ENCODE measurements at regions not wholly inside any gene's neighbourhood (a gene's known extent, or its start where the extent isn't known, plus 50 kb on each side); places are given as distances from the start of the nearest gene placed in this dataset.
"Not testable (repeated sequence)": the region's sequence is repeated elsewhere in the genome, so short reads cannot be mapped to it uniquely, and the experiment has no call there.

GRCh38 chr14:97975962-97976361 is 1178.8 kb downstream of the VRK1 start:
- TF ChIP-seq POLR2A (IDR thresholded peaks at IDR 0.05; ENCODE audit: low read length) (no peak), GATA1 (IDR thresholded peaks at IDR 0.05; ENCODE audit: low read depth, low read length) (no peak)
- DNase-seq: no peak

- TF ChIP-seq GATA1 (IDR thresholded peaks at IDR 0.05; ENCODE audit: low read depth, low read length) (no peak), POLR2A (IDR thresholded peaks at IDR 0.05; ENCODE audit: low read length) (no peak)
- no peak for DNase-seq
Measured at GRCh38 chr14:97976861-97977260, 1179.7 kb downstream of the VRK1 start.

DNA sequence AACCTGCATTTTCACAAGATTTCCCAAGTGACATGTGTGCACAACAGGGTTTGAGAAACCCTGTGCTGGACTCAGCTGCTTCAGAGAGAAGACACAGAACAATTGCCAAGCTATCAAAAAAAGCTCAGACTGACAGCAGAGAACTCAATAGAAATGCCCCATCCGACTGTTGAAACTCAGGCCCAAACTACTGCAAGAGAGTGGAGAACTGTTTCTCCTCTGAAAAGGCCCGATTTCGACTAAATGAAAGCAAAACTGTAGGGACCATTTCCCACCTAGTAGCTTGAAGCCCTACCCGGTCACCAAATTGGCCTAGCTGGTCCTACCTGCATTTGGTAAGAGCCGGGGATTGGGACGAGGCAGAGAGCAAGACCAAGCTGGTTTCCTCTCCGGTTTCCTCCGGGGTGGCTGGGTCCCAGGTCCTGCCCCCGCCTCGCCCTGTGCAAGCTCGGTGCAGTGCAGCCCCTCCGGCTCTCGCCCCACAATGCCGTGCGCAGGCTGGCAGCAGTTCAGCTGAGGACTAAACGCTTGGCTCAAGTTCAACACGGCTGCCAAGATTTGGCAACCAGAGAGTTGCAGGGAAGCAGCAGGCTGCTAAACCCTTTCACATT is 1180.6 kb downstream of the VRK1 start:
- TF ChIP-seq GATA1 (IDR thresholded peaks at IDR 0.05; ENCODE audit: low read depth, low read length): no peak
- DNase-seq: no peak

DNA sequence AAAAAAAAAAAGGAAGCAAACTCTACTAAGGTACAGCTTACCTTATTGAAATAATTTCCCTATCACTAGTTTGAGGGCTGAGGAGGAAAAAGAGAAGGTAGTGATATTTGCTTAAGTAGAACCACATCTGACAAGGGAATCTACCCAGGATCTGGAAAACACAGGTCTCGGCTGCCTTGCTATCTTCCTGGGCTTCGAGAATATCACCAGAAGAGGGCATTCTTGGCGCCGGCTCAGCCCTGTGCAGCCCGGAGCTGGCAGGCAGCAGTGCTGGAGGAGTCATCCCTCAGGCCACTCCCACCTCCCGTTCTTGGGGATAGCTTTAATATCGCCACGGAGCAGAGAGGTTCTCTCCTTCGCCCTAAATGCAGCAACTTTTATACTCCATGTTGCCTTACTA is 1181.2 kb downstream of the VRK1 start:
- TF ChIP-seq GATA1 (IDR thresholded peaks at IDR 0.05; ENCODE audit: low read depth, low read length) (no peak), POLR2A (IDR thresholded peaks at IDR 0.05; ENCODE audit: low read length) (no peak)
- peak in 1 of 2 experiments; percentile 2 for DNase-seq

DNA sequence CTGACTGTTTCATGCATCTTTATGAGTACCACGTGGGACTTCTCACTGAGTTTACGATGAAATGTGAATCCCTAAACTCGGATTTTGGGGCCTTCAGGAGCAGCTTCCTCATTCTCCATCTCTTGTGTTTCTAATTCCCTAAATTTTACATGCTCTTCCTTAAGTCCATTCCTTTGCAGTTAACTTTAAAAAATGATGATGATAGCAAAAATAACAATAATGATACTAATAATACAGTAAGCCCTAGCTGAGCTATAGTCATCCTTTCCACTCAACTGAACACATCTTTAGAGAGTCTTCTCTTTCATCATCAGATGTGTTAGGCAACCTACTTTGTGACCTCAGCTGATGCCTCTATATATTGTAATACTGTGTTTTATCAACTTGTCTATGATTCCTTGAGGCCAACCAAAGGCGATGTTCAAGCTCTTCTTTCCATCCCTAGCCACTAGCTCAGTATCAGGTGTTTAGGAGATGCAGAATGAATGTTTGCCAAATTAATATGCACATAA is 1196.4 kb downstream of the VRK1 start:
- TF ChIP-seq GATA1 (IDR thresholded peaks at IDR 0.05; ENCODE audit: low read depth, low read length): no peak
- TF ChIP-seq POLR2A (IDR thresholded peaks at IDR 0.05; ENCODE audit: low read length): no peak

GRCh38 chr14:97994020-97994531 is 1196.9 kb downstream of the VRK1 start:
- no peak for DNase-seq
- TF ChIP-seq GATA1 (IDR thresholded peaks at IDR 0.05; ENCODE audit: low read depth, low read length) (no peak), POLR2A (IDR thresholded peaks at IDR 0.05; ENCODE audit: low read length) (no peak)

More for the DNA sequence above, 1196.4 kb downstream of the VRK1 start:
- DNase-seq: no peak

- TF ChIP-seq GATA1 (IDR thresholded peaks at IDR 0.05; ENCODE audit: low read depth, low read length) (no peak), POLR2A (IDR thresholded peaks at IDR 0.05; ENCODE audit: low read length) (no peak)
- no peak for DNase-seq
Measured at GRCh38 chr14:97995038-97995437, 1197.9 kb downstream of the VRK1 start.

GRCh38 chr14:97995531-97995930 is 1198.3 kb downstream of the VRK1 start:
- no peak for TF ChIP-seq GATA1 (IDR thresholded peaks at IDR 0.05; ENCODE audit: low read depth, low read length)
- no peak for TF ChIP-seq POLR2A (IDR thresholded peaks at IDR 0.05; ENCODE audit: low read length)

DNA sequence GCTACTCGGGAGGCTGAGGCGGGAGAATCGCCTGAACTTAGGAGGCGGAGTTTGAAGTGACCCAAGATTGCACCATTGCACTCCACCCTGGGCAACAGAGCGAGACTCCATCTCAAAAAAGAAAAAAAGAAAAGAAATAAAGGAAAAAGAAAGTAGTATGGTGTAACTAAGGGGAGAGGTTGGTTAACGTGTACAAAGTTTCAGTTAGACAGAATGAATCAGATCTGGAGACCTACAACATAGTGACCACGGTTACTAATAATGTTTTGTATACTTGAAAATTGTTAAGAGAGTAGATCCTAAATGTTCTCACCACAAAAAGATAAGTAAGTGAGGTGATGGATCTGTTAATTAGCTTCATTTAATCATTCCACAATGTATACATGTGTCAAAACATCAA is 1208.8 kb downstream of the VRK1 start:
- no peak for DNase-seq
- no peak for TF ChIP-seq GATA1 (IDR thresholded peaks at IDR 0.05; ENCODE audit: low read depth, low read length)
- TF ChIP-seq POLR2A (IDR thresholded peaks at IDR 0.05; ENCODE audit: low read length): no peak

More at GRCh38 chr14:97995531-97995930, 1198.3 kb downstream of the VRK1 start:
- no peak for DNase-seq

DNA sequence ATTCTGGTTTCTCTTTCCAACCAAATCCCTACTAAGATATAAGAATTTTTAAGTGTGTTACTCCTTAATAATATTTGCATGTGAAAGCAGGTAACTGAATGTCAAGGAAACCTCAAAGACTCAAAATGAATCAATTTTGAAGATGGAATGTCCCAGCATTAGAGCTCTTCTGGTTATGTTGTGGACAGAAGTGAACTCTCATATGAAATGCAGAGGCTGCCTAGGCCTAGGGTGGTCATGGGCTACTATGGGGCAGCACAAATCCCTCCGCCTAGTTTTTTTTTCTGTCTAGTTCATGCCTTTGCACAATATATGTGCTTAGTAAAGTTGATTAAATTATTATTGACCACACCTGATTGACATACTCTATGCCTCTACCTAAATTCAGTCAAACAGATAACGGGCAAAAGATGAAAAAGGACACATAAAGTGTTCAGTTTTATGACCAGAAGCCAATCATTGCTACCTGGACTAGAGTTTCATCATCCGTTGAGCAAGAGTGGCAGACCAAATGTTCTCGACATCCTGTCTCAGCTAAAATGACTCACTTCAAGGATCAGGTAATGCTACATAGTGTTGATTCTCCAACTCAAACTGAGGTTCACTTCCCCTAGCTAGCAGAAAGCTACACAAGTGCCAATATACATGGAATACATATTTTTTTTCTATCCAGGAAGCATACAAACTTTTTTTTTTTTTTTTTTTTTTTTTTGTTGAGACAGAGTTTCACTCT is 1211.4 kb downstream of the VRK1 start:
- no peak for TF ChIP-seq POLR2A (IDR thresholded peaks at IDR 0.05; ENCODE audit: low read length)
- TF ChIP-seq GATA1 (IDR thresholded peaks at IDR 0.05; ENCODE audit: low read depth, low read length): no peak
- no peak for DNase-seq

- DNase-seq: not testable (repeated sequence)
Measured at GRCh38 chr14:98009177-98009576, 1212.0 kb downstream of the VRK1 start.

DNA sequence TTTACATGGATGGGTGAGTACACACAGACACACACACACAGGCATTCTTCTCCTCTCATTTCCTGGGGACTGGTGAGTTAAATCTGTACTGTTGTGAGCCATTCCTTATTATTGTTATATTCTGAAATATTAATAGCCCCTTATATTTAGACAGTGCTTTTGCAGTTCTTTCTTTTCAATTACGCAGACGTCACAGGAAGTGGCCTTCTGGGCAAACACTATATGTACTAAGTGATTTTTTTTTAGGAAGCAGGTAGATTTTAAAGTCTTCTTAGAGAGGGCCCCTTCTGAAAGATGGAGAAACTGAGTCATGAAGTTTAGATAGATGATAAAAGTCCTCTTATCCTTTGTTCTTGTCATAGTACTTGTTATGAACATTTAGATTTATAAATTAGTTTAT is 1213.6 kb downstream of the VRK1 start:
- TF ChIP-seq POLR2A (IDR thresholded peaks at IDR 0.05; ENCODE audit: low read length): no peak
- TF ChIP-seq GATA1 (IDR thresholded peaks at IDR 0.05; ENCODE audit: low read depth, low read length): no peak

DNA sequence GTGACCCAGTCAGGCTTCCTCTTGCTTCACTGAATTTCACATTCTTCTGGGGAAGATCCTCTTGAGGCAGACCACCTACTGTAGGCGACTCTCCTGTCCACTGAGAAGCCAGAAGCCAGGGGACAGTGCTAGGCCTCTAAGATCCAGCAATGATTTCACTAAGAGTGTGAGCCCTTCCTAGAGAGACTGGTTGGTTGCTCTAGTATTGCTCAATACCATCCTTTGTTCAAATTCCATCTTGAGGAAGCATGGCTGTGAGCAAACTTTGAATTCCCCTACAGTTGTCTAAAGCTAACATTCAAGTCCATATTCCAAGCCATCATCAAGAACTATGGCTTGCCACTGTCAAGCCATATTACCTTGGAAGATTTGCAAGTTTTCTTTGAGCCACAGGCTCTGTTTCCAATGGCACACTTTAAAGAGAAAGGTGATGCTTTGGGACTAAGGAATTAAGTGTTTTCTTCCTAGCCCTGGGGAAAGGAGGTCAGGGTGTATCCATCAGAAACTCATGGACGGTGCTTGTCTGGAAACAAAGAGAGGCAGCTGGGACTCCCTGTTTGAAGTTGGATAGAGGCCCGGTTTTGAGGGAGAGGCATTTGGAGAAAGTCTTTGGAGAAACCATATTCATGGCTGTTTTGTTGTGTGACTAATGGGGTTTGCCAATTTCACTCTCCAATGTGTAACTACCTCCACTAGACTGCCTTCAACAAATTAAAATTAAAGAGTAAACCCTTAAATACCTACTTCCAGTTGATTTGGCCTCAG is 1217.9 kb downstream of the VRK1 start:
- no peak for DNase-seq
- no peak for TF ChIP-seq POLR2A (IDR thresholded peaks at IDR 0.05; ENCODE audit: low read length)
- no peak for TF ChIP-seq GATA1 (IDR thresholded peaks at IDR 0.05; ENCODE audit: low read depth, low read length)

More for the DNA sequence above, 1213.6 kb downstream of the VRK1 start:
- DNase-seq: no peak

DNA sequence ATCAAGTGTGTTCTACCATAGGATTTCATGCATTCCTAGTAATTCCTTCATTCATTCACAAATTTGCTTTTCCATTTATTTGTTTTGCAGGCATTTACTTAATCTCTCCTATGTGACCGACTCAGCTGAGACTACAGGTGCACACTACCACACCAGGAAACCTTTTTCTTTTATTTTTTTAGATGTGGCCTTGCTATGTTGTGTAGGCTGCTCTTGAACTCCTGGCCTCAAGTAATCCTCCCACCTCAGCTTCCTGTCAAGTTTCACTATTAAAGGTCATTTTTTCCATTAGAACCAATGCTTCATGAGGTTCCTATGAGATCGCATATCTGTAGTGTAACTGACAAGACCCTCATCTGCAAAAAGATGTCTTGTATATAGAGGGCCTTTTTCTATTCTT is 1218.7 kb downstream of the VRK1 start:
- TF ChIP-seq POLR2A (IDR thresholded peaks at IDR 0.05; ENCODE audit: low read length) (no peak), GATA1 (IDR thresholded peaks at IDR 0.05; ENCODE audit: low read depth, low read length) (no peak)
- DNase-seq: no peak

Measured in erythroblast (primary cell).